ENCODE measurements at regions not wholly inside any gene's neighbourhood (a gene's known extent, or its start where the extent isn't known, plus 50 kb on each side); places are given as distances from the start of the nearest gene placed in this dataset.

- TF ChIP-seq CTCF (IDR thresholded peaks at IDR 0.05; ENCODE audit: insufficient read depth, low read depth, low read length): no peak
- no peak for TF ChIP-seq EZH2 (IDR thresholded peaks at IDR 0.05; ENCODE audit: insufficient read depth, low read length)
These were observed 89.5 kb upstream of the PGBD5 start for GRCh38 chr1:230515451-230516145.
